Neural cell (in vitro differentiated cells): ENCODE measurements at regions not wholly inside any gene's neighbourhood (a gene's known extent, or its start where the extent isn't known, plus 50 kb on each side); places are given as distances from the start of the nearest gene placed in this dataset.

ENCODE experiments used
- H2AFZ ChIP-seq: fragments of 200-600, 300-800 bp; sonication (generic), shearing (Covaris generic); 2 replicates; pipeline ENCODE4 v1.6.0; 2014; ENCODE audit warnings: low read depth, mild to moderate bottlenecking, antibody characterized with exemption, low read length, moderate library complexity
- H3F3A ChIP-seq: fragments of 200-600 bp; shearing (Covaris generic); 2 replicates; pipeline ENCODE4 v1.6.1; 2016; ENCODE audit warnings: mild to moderate bottlenecking, moderate library complexity, mixed read lengths, antibody characterized with exemption, low read length; ENCODE audit not compliant: insufficient read depth, poor library complexity, severe bottlenecking
- H3K27ac ChIP-seq: fragments of 200-600, 300-800 bp; sonication (generic), shearing (Covaris generic); 2 replicates; pipeline ENCODE4 v1.5.1; 2014; ENCODE audit warnings: mild to moderate bottlenecking, low read length, moderate library complexity
- H3K27me3 ChIP-seq: fragments of 300-800, 200-600 bp; sonication (generic), shearing (Covaris generic); 2 replicates; pipeline ENCODE4 v1.6.0; 2014; ENCODE audit warnings: mild to moderate bottlenecking, low read depth, low read length, moderate library complexity; ENCODE audit not compliant: insufficient read depth
- H3K36me3 ChIP-seq: fragments of 300-800, 200-600 bp; sonication (generic), shearing (Covaris generic); 2 replicates; pipeline ENCODE4 v1.5.1; 2014; ENCODE audit warnings: mild to moderate bottlenecking, antibody characterized with exemption, low read length, moderate library complexity; ENCODE audit not compliant: insufficient read depth
- H3K4me2 ChIP-seq: fragments of 300-800, 200-600 bp; sonication (generic), shearing (Covaris generic); 2 replicates; pipeline ENCODE4 v1.6.0; 2014; ENCODE audit warnings: mild to moderate bottlenecking, low read length
- H3K4me3 ChIP-seq: fragments of 300-800, 200-600 bp; sonication (generic), shearing (Covaris generic); 2 replicates; pipeline ENCODE4 v1.5.1; 2014; ENCODE audit warnings: mild to moderate bottlenecking, low read length, moderate library complexity
- H3K79me2 ChIP-seq: fragments of 200-600 bp; shearing (Covaris generic); replicated peaks from 2 replicates; pipeline ENCODE4 v1.6.0; 2014; ENCODE audit warnings: mild to moderate bottlenecking, low read length, moderate library complexity; ENCODE audit not compliant: insufficient read depth
- H3K9ac ChIP-seq: fragments of 300-800, 200-600 bp; sonication (generic), shearing (Covaris generic); 2 replicates; pipeline ENCODE4 v1.6.1; 2016; ENCODE audit warnings: mild to moderate bottlenecking, low read length, mixed read lengths
- H3K9me2 ChIP-seq: fragments of 200-600 bp; shearing (Covaris generic); 2 replicates; pipeline ENCODE4 v1.6.1; 2016; ENCODE audit warnings: mild to moderate bottlenecking, low read length, mixed read lengths; ENCODE audit not compliant: insufficient read depth
- H3K9me3 ChIP-seq: fragments of 200-600, 300-800 bp; sonication (generic), shearing (Covaris generic); 2 replicates; pipeline ENCODE4 v1.6.1; 2016; ENCODE audit warnings: mild to moderate bottlenecking, mixed run types, low read length, moderate library complexity, mixed read lengths
- H4K20me1 ChIP-seq: fragments of 200-600 bp; shearing (Covaris generic); 2 replicates; pipeline ENCODE4 v1.6.1; 2016; ENCODE audit warnings: mild to moderate bottlenecking, mixed run types; ENCODE audit not compliant: insufficient read depth
- EP300 ChIP-seq: fragments of 450-650 bp; conservative IDR thresholded peaks from 2 replicates; pipeline ENCODE4 v1.6.1; 2014; ENCODE audit warnings: antibody characterized with exemption, mild to moderate bottlenecking, moderate library complexity; ENCODE audit not compliant: poor library complexity, severe bottlenecking
- EZH2 ChIP-seq: fragments of 200-600, 300-800 bp; shearing (Covaris generic), sonication (generic); IDR thresholded peaks from 2 replicates; pipeline ENCODE4 v1.6.1; 2014; ENCODE audit warnings: antibody characterized with exemption, low read length, borderline replicate concordance, mild to moderate bottlenecking; ENCODE audit not compliant: insufficient read depth, poor library complexity, severe bottlenecking
- MXI1 ChIP-seq: fragments of 450-650 bp; conservative IDR thresholded peaks from 2 replicates; pipeline ENCODE4 v1.6.1; 2014; ENCODE audit warnings: antibody characterized with exemption, mild to moderate bottlenecking; ENCODE audit not compliant: poor library complexity, severe bottlenecking
- POLR2AphosphoS5 ChIP-seq: IDR thresholded peaks from 2 replicates; pipeline ENCODE4 v1.6.1; 2012
- RAD21 ChIP-seq: fragments of 450-650 bp; conservative IDR thresholded peaks from 2 replicates; pipeline ENCODE4 v1.6.1; 2014; ENCODE audit warnings: antibody characterized with exemption, mild to moderate bottlenecking, moderate library complexity
- SMC3 ChIP-seq: fragments of 450-650 bp; conservative IDR thresholded peaks from 2 replicates; pipeline ENCODE4 v1.6.1; 2014; ENCODE audit warnings: antibody characterized with exemption, mild to moderate bottlenecking, moderate library complexity; ENCODE audit not compliant: poor library complexity
- TAF1 ChIP-seq: IDR thresholded peaks from 2 replicates; pipeline ENCODE4 v1.6.1; 2012; ENCODE audit warnings: low read depth
- TF ChIP-seq, protein P1 (sequence below): fragments of 450-650 bp; IDR thresholded peaks from 2 replicates; pipeline ENCODE4 v1.5.1; 2014; ENCODE audit warnings: antibody characterized with exemption, mild to moderate bottlenecking, moderate library complexity; ENCODE audit not compliant: poor library complexity, severe bottlenecking
- TF ChIP-seq, protein P2 (sequence below): IDR thresholded peaks from 2 replicates; pipeline ENCODE4 v1.6.1; 2012; ENCODE audit warnings: borderline replicate concordance

GRCh38 chr5:159566832-159567231, 236.5 kb upstream of the IL12B start:
- no peaks in the 10 kb centered on the region for H4K20me1 ChIP-seq
- no peak overlapping the region for H3K4me2 ChIP-seq
- H3K27me3 ChIP-seq = no peaks in the 10 kb centered on the region
- H3K9me2 ChIP-seq = no peaks in the 10 kb centered on the region
- no peak for TF ChIP-seq MXI1
- TF ChIP-seq, protein P1, sequence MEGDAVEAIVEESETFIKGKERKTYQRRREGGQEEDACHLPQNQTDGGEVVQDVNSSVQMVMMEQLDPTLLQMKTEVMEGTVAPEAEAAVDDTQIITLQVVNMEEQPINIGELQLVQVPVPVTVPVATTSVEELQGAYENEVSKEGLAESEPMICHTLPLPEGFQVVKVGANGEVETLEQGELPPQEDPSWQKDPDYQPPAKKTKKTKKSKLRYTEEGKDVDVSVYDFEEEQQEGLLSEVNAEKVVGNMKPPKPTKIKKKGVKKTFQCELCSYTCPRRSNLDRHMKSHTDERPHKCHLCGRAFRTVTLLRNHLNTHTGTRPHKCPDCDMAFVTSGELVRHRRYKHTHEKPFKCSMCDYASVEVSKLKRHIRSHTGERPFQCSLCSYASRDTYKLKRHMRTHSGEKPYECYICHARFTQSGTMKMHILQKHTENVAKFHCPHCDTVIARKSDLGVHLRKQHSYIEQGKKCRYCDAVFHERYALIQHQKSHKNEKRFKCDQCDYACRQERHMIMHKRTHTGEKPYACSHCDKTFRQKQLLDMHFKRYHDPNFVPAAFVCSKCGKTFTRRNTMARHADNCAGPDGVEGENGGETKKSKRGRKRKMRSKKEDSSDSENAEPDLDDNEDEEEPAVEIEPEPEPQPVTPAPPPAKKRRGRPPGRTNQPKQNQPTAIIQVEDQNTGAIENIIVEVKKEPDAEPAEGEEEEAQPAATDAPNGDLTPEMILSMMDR = no peak
- TF ChIP-seq RAD21 = no peak
- TF ChIP-seq, protein P2, sequence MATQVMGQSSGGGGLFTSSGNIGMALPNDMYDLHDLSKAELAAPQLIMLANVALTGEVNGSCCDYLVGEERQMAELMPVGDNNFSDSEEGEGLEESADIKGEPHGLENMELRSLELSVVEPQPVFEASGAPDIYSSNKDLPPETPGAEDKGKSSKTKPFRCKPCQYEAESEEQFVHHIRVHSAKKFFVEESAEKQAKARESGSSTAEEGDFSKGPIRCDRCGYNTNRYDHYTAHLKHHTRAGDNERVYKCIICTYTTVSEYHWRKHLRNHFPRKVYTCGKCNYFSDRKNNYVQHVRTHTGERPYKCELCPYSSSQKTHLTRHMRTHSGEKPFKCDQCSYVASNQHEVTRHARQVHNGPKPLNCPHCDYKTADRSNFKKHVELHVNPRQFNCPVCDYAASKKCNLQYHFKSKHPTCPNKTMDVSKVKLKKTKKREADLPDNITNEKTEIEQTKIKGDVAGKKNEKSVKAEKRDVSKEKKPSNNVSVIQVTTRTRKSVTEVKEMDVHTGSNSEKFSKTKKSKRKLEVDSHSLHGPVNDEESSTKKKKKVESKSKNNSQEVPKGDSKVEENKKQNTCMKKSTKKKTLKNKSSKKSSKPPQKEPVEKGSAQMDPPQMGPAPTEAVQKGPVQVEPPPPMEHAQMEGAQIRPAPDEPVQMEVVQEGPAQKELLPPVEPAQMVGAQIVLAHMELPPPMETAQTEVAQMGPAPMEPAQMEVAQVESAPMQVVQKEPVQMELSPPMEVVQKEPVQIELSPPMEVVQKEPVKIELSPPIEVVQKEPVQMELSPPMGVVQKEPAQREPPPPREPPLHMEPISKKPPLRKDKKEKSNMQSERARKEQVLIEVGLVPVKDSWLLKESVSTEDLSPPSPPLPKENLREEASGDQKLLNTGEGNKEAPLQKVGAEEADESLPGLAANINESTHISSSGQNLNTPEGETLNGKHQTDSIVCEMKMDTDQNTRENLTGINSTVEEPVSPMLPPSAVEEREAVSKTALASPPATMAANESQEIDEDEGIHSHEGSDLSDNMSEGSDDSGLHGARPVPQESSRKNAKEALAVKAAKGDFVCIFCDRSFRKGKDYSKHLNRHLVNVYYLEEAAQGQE = no peak
- no peak for TF ChIP-seq TAF1
- TF ChIP-seq EP300 = no peak
- TF ChIP-seq EZH2 = no peak
- TF ChIP-seq SMC3 = no peak
- TF ChIP-seq POLR2AphosphoS5 = no peak
- no peak overlapping the region for H3K27ac ChIP-seq
- H3K9ac ChIP-seq = no peak overlapping the region
- no peak overlapping the region for H2AFZ ChIP-seq
- no peak overlapping the region for H3K4me3 ChIP-seq
- H3K36me3 ChIP-seq = no peaks in the 10 kb centered on the region
- no peaks in the 10 kb centered on the region for H3F3A ChIP-seq
- H3K79me2 ChIP-seq = no peaks in the 10 kb centered on the region
- no peaks in the 10 kb centered on the region for H3K9me3 ChIP-seq

DNA sequence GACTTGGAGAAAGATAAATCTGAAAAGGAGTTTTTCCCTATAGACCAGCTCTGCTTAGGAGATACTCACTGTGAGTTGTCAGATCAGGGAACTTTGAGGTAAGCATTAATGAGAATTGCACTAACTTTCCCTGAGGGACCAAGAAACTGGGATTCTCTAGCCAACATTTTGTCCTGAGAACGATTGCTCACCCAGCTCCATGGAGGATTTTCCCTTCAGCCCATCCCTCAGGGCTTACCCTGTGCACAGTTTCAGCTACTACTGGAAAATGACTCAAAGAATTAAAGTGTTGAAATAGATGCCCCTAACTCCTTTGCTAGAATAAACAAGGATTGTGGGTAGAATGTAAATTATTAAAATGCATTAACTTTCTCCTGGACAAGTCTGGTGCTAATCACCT, 237.2 kb upstream of the IL12B start:
- Histone ChIP-seq H3K9me3 (no peaks in the 10 kb centered on the region), H4K20me1 (no peaks in the 10 kb centered on the region)
- TF ChIP-seq RAD21 (no peak), EZH2 (no peak), POLR2AphosphoS5 (no peak), SMC3 (no peak)
- TF ChIP-seq, protein P2 = no peak
- TF ChIP-seq, protein P1 = no peak

More for the DNA sequence above, 237.2 kb upstream of the IL12B start:
- Histone ChIP-seq H3K36me3 (no peaks in the 10 kb centered on the region), H3F3A (no peaks in the 10 kb centered on the region), H3K9ac (no peak overlapping the region), H3K27ac (no peak overlapping the region), H3K9me2 (no peaks in the 10 kb centered on the region), H3K4me3 (no peak overlapping the region), H3K27me3 (no peaks in the 10 kb centered on the region), H3K4me2 (no peak overlapping the region), H3K79me2 (no peaks in the 10 kb centered on the region), H2AFZ (no peak overlapping the region)
